H7 (cell line): ENCODE measurements at regions not wholly inside any gene's neighbourhood (a gene's known extent, or its start where the extent isn't known, plus 50 kb on each side); places are given as distances from the start of the nearest gene placed in this dataset.

Experiments
- DNase-seq: peaks from one replicate; pipeline ENCODE4 v3.0.0; 2012
- H3K27me3 ChIP-seq: 2 replicates; pipeline ENCODE4 v1.6.0; 2011; ENCODE audit warnings: mild to moderate bottlenecking, low read length; ENCODE audit not compliant: control insufficient read depth, insufficient read depth
- H3K36me3 ChIP-seq: replicated peaks from 2 replicates; pipeline ENCODE4 v1.5.1; 2011; ENCODE audit warnings: low read length; ENCODE audit not compliant: control insufficient read depth, insufficient read depth
- H3K4me3 ChIP-seq: 2 replicates; pipeline ENCODE4 v1.5.1; 2011; ENCODE audit warnings: low read depth, mild to moderate bottlenecking, control low read depth, low read length, moderate library complexity; ENCODE audit not compliant: insufficient read depth

- Histone ChIP-seq H3K4me3 (no peak overlapping the region), H3K36me3 (no peaks in the 10 kb centered on the region), H3K27me3 (no peaks in the 10 kb centered on the region)
- no peak for DNase-seq
Observed at GRCh38 chr5:29039994-29040393, 2001.6 kb upstream of the CDH9 start.

GRCh38 chr5:29037716-29038115, 1999.3 kb upstream of the CDH9 start:
- Histone ChIP-seq H3K27me3 (no peaks in the 10 kb centered on the region), H3K36me3 (no peaks in the 10 kb centered on the region), H3K4me3 (no peak overlapping the region)
- DNase-seq: no peak

- Histone ChIP-seq H3K36me3 (no peaks in the 10 kb centered on the region), H3K4me3 (no peak overlapping the region), H3K27me3 (no peaks in the 10 kb centered on the region)
- no peak for DNase-seq
Observed at GRCh38 chr5:29024052-29024451, 1985.7 kb upstream of the CDH9 start.

GRCh38 chr5:29023541-29023940, 1985.2 kb upstream of the CDH9 start:
- no peak overlapping the region for H3K4me3 ChIP-seq
- no peaks in the 10 kb centered on the region for H3K27me3 ChIP-seq
- no peak for DNase-seq
- H3K36me3 ChIP-seq: no peaks in the 10 kb centered on the region

- no peaks in the 10 kb centered on the region for H3K27me3 ChIP-seq
- DNase-seq: no peak
Observed at GRCh38 chr5:29017501-29017900, 1979.1 kb upstream of the CDH9 start.

GRCh38 chr5:29016067-29016466, 1977.7 kb upstream of the CDH9 start:
- DNase-seq: no peak
- H3K4me3 ChIP-seq: no peak overlapping the region
- no peaks in the 10 kb centered on the region for H3K27me3 ChIP-seq
- H3K36me3 ChIP-seq: no peaks in the 10 kb centered on the region

More at GRCh38 chr5:29017501-29017900, 1979.1 kb upstream of the CDH9 start:
- no peaks in the 10 kb centered on the region for H3K36me3 ChIP-seq
- H3K4me3 ChIP-seq: no peak overlapping the region

- Histone ChIP-seq H3K36me3 (no peaks in the 10 kb centered on the region), H3K27me3 (no peaks in the 10 kb centered on the region), H3K4me3 (no peak overlapping the region)
- DNase-seq: no peak
Observed at GRCh38 chr5:29015523-29015922, 1977.1 kb upstream of the CDH9 start.

GRCh38 chr5:29005386-29005785, 1967.0 kb upstream of the CDH9 start:
- Histone ChIP-seq H3K27me3 (no peaks in the 10 kb centered on the region), H3K36me3 (no peaks in the 10 kb centered on the region), H3K4me3 (no peak overlapping the region)
- DNase-seq: no peak

GRCh38 chr5:29002481-29002880, 1964.1 kb upstream of the CDH9 start:
- Histone ChIP-seq H3K36me3 (no peaks in the 10 kb centered on the region), H3K27me3 (no peaks in the 10 kb centered on the region), H3K4me3 (no peak overlapping the region)
- no peak for DNase-seq

GRCh38 chr5:29001666-29002065, 1963.3 kb upstream of the CDH9 start:
- no peaks in the 10 kb centered on the region for H3K36me3 ChIP-seq
- peak; percentile 11 for DNase-seq
- no peaks in the 10 kb centered on the region for H3K27me3 ChIP-seq
- H3K4me3 ChIP-seq: no peak overlapping the region

- no peak overlapping the region for H3K4me3 ChIP-seq
- DNase-seq: no peak
- no peaks in the 10 kb centered on the region for H3K36me3 ChIP-seq
- H3K27me3 ChIP-seq: no peaks in the 10 kb centered on the region
Observed at GRCh38 chr5:28984639-28985038, 1946.3 kb upstream of the CDH9 start.

- no peak for DNase-seq
- H3K4me3 ChIP-seq: no peak overlapping the region
- H3K27me3 ChIP-seq: no peaks in the 10 kb centered on the region
- H3K36me3 ChIP-seq: no peaks in the 10 kb centered on the region
Observed at GRCh38 chr5:28975508-28975907, 1937.1 kb upstream of the CDH9 start.

GRCh38 chr5:28967848-28968247, 1929.5 kb upstream of the CDH9 start:
- Histone ChIP-seq H3K27me3 (no peaks in the 10 kb centered on the region), H3K36me3 (no peaks in the 10 kb centered on the region), H3K4me3 (no peak overlapping the region)
- DNase-seq: no peak

- H3K4me3 ChIP-seq: no peak overlapping the region
- H3K36me3 ChIP-seq: no peaks in the 10 kb centered on the region
- DNase-seq: no peak
- no peaks in the 10 kb centered on the region for H3K27me3 ChIP-seq
Observed at GRCh38 chr5:28961816-28962215, 1923.4 kb upstream of the CDH9 start.

- Histone ChIP-seq H3K36me3 (no peaks in the 10 kb centered on the region), H3K27me3 (no peaks in the 10 kb centered on the region), H3K4me3 (no peak overlapping the region)
- DNase-seq: no peak
Observed at GRCh38 chr5:28958581-28958980, 1920.2 kb upstream of the CDH9 start.

- Histone ChIP-seq H3K4me3 (no peak overlapping the region), H3K36me3 (no peaks in the 10 kb centered on the region), H3K27me3 (no peaks in the 10 kb centered on the region)
- no peak for DNase-seq
Observed at GRCh38 chr5:28957450-28957849, 1919.1 kb upstream of the CDH9 start.
